Middle frontal gyrus (tissue), 1 donor: ENCODE measurements at regions not wholly inside any gene's neighbourhood (a gene's known extent, or its start where the extent isn't known, plus 50 kb on each side); places are given as distances from the start of the nearest gene placed in this dataset.
A peak's percentile ranks its signal among the peaks of the same experiment; 100 is the strongest.
"Not testable (repeated sequence)": the region's sequence is repeated elsewhere in the genome, so short reads cannot be mapped to it uniquely, and the experiment has no call there.

Experiments
- DNase-seq: peaks from one replicate; pipeline ENCODE4 v3.0.0-alpha.2; 2015; ENCODE audit warnings: low spot score; ENCODE audit errors: extremely low spot score

DNA sequence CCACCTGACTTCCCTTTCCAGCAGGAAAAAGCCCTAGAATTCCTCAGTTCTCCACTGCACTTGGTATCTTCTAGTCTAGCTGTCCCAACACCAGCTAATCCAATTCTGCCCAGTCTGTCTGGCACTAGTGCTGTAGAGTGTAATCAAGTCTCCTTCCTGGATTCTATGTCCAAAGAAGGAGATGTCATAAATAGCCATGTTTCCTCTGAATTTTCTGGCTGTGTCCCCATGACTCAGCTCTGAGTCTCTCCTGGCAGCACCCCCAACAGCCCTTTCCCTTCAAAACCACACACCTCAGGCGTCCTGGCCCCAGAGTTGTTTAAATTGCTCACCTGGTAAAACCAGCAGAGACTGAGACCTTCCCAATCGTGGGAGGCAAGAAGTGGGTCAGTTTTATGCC is 197.2 kb downstream of the GRXCR1 start:
- no peak for DNase-seq

- DNase-seq = no peak
Measured at GRCh38 chr4:43103048-43103447, 210.5 kb downstream of the GRXCR1 start.

DNA sequence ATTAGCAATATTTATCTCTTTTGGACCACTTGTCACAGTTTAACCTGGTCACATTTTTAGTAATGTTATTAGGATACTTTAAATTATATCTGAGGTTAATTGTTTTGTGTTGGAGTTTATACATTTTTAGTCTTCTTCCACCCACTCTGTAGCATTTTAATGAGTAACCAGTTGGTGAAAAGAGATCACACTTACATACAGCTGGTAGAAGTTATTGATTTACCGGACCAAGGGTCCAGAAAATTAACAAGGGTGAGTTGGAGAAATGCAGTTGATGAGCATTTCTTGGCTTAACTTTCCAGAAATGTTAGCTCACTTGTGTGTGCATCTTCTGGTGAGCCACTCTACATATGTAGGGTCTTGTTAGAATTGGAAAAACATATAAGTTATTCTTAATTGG is 219.6 kb downstream of the GRXCR1 start:
- no peak for DNase-seq

GRCh38 chr4:43113196-43113595 is 220.7 kb downstream of the GRXCR1 start:
- no peak for DNase-seq

DNA sequence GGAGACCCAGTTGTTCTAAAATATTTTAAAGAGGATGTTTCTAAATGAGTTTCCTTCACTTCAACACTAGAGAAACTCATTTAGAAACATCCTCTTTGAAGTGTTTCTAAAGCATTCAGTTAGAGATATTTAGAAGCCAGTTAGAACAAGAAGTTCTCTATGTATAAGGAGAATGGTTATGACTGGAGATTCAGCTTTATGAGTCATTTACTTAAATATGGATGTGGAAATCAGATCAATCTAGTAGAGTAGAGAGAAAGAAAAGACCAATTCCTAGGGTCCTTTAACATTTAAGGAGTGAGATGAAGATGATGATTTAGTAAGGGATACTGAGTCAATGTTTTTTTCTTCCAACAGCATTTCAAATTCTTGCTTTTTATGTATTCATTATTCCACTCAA is 234.1 kb downstream of the GRXCR1 start:
- peak; percentile 28 for DNase-seq

GRCh38 chr4:43130228-43131021 is 237.9 kb downstream of the GRXCR1 start:
- no peak for DNase-seq

- peak; percentile 34 for DNase-seq
Measured at GRCh38 chr4:43132010-43132582, 239.6 kb downstream of the GRXCR1 start.

DNA sequence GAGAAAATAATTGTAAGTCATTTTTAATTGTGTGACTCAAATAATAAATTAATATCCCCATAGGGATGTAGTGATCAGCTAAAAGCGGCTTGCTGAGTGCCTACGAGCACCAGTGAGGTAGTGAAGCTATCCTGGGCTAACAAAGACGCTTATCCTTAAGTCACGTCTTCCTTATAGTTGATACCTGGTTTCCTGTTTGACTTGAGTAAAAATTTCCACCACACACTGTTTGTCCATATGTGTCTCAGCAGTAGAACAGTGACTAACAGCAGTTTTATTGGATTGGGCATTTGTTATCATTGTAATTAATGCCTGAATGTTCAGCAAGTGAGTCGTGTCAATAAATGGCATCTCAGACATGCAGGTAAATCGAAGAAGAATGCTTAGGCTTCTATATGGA is 241.1 kb downstream of the GRXCR1 start:
- DNase-seq = no peak

DNA sequence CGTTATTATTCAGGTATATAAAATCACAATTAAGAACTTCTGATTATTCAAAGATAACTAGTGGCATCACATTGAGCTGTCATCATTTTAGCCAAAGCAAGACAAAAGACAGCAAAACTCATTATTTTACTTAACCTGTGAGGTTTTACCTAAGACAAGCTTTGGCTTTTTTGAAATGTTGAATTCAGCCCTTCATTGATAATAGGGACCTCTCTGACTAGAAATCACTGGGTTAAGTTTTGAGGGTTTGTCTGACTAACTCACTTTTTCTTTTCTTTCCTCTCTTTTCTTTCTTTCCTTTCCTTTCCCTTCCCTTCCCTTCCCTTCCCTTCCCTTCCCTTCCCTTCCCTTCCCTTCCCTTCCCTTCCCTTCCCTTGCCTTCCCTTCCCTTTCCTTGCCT is 244.2 kb downstream of the GRXCR1 start:
- DNase-seq = no peak

GRCh38 chr4:43146198-43146597 is 253.7 kb downstream of the GRXCR1 start:
- no peak for DNase-seq

DNA sequence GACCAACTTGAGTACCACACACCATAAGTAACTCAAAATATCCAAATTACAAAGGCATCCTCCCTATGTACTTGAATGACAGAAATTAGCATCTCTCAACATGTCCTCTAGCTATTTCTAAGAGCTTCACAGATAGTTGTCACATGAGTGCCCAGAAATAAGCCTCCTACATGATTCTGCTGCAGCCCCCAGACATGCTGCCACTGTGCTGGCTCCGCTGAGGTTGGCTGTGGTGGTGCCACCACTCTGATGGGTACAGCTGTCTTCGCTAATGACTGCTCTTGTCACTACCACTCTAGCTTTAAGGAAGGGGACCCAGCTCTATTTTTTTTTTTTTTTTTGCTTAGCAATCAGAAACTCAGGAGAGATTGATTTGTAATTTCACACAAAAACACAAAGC is 256.0 kb downstream of the GRXCR1 start:
- no peak for DNase-seq

GRCh38 chr4:43163101-43163792 is 270.7 kb downstream of the GRXCR1 start:
- no peak for DNase-seq

DNA sequence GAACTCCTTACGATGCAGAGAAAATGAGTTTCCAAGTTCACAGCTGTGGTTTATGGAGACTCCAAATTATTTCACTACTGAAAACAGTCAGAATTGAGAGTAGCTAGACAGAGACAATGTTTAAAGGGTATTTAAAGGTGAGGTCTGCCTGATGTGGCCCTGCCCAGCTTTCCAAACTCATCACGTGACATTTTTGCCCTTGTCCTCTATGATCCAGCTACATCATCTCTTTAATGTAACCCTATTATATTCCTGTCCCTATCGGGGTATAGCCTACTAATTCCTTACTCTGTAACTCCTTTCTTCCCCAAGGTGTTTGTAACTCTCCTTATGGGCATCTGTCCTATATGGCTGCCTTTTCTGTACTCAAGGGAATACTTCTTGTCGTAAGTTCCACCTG is 297.2 kb downstream of the GRXCR1 start:
- DNase-seq = no peak

- not testable (repeated sequence) for DNase-seq
Measured at GRCh38 chr4:43212576-43212975, 320.1 kb downstream of the GRXCR1 start.

DNA sequence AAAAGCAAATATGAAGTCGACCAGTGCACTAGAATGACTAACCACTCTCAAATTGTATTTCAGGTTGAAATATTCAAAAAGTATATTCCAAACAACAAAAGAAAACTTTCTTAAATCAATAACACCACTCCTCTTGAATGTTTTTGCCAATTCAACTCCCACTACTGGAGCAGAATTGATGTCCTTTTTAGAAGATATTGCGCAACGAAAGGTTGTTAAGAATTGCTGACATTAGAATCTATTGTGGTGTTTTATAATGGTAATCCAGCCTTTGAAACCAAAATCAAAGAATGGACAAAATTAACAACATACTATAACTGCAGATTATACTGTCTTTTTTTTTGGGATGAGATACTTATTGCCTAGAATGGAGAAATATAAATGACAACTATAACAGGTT is 331.3 kb downstream of the GRXCR1 start:
- no peak for DNase-seq

DNA sequence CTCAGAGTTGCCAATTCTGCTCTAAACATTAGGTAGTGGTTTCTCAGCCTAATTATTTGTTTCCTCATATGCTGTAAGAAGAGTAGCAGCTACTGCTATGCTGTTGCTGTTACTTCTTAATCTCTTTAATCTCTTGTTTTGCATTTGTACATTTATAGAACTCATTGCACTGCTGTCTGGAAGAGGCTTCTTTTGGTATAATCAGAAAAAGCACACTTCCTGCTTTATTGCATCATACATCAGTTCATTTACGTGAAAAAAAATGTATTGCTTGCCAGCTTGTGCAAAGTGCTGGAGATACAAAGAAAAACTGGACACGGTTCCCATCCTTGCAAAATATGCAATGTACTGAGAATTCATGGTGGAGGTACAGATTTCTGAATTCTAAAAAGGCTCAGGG is 332.0 kb downstream of the GRXCR1 start:
- no peak for DNase-seq

- DNase-seq = no peak
Measured at GRCh38 chr4:43233321-43233720, 340.8 kb downstream of the GRXCR1 start.

DNA sequence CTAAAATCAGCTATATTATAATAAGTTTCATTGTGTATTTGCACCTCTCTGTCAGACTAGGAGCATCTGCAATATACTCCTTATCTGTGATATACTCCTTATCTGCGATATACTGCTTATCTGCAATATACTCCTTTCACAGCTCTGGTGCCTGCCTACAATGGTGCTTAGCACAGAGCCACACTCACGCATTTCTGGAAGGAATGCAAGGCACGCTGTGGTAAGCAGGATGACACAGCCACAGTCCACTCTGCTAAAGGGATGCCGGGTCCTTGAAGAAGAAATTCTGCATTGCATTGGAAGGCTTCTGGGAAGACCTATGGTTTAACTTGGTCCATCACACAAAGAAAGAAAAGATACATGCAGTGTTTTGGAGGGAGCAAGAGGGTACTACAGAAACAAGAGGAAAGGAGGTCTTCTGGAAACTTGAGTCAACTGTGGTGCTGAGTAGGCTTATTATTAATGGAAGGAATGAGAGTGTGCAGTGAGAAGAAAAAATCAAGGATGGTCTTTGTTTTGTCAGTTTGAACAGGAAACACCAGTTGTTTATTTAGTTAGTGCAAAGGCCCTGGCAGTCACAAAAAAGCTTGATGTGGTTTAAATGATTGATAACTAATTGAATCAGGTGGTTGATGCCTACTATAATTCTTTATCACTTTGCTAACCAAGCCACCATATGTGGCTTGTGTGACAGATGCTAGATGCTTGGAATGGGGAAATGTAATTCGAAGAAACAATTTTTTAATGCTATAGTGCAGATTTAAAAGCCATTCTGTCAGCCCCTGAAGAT is 342.3 kb downstream of the GRXCR1 start:
- no peak for DNase-seq

- DNase-seq = no peak
Measured at GRCh38 chr4:43238008-43238407, 345.5 kb downstream of the GRXCR1 start.

DNA sequence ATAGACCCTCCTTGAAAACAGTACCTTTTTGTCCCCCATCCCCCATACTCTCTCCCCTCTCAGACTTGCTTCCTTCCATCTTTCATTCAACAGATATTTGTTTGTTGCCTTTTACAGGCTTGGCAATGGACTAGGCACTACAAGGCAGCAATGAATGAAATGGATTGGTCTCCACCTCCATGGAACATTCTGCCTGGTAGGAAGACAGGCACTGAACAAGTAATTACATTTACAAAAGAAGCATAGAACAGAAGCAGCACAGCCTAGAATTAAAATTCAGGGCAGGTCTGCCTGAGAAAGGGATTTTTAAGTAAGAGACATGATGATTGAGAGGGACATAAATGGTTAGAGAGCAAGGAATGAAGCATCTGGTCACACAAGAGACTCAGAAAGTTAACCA is 346.1 kb downstream of the GRXCR1 start:
- no peak for DNase-seq

- DNase-seq = no peak
Measured at GRCh38 chr4:43241104-43241503, 348.6 kb downstream of the GRXCR1 start.

DNA sequence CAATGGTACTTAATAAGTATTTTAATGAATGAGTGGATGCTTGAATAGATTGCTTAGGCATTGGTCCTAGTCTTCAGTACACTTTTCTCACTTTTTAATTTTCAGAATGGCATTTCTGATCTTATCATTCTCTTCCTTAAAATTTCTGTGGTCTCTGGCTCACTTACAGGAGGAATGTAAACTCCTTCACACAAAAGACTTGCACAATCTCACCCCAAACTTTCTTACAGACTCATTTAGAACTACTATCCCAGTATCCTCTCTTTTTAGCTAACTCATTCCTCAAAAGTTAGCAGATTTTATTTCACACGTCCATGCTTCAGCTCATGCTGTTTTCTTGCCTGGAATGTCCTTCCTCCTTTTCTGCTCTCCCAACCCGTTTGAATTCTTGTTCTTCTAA is 350.1 kb downstream of the GRXCR1 start:
- no peak for DNase-seq
